Activated gamma-delta T cell treated with anti-CD3 and anti-CD28 coated beads, Interleukin-2, amount 50 U/mL, for 16 hours (primary cell): ENCODE measurements at regions not wholly inside any gene's neighbourhood (a gene's known extent, or its start where the extent isn't known, plus 50 kb on each side); places are given as distances from the start of the nearest gene placed in this dataset.

ENCODE experiments used
- DNase-seq: peaks from one replicate; pipeline ENCODE4 v3.0.0-alpha.2; 2020; ENCODE audit warnings: low read depth

DNA sequence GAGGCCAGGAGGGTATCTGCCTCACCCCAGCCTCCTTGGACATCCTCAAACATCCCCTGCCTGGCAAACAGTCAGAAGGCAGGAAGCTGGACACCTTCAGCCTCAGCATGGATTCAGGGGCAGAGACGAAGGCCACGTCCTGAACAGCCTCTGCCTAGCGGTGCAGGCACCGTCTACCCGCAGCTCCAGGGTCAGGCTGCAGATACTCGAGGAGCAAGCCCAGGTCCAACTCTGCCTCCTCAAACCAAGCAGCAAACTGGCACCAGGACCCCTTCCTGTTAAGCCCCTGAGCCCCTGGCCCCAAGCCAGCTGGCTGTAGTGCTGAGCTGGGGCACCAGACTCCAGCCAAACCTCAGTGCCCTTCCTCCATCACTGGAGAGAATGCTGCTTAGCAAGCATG lies 494.7 kb downstream of the NPHP4 start:
- DNase-seq, result no peak

DNA sequence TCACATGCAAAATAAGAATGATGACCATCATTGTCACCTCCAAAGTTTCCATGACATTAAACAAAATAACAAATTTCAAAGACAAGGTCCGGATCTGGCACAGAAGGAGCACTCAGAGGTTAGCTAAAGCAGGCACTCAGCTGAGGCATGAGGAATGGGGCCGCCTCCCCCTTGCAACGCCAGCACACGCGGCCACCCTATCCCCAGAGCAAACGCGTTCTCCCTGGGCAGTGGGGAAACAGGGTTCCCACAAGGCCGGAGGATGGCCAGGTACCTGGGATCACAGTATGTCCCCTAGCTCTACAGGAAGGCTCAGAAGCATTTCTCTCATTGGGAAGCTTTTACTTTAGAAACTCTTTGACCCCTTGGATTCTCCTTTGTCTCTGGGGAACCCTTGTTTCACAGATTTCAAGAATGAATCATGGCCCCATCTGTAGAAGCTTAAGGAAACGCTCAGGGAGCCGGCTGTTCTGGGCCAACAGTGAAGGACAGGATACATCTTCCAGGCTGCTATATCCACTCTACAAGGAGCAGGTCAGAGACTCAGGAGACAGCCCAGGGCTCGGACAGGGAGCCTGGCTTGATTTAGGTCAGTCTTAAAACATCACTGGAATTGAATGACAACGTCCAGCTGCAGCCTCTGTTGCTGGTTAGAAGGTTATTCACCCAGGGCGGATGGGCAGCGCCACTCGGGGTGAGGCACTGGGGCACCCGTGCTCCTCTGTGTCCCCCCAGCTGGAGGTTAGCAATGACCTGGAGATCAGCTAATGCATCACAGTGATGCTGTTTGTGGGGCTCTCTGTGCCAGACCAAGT lies 496.4 kb downstream of the NPHP4 start:
- DNase-seq, result no peak

DNA sequence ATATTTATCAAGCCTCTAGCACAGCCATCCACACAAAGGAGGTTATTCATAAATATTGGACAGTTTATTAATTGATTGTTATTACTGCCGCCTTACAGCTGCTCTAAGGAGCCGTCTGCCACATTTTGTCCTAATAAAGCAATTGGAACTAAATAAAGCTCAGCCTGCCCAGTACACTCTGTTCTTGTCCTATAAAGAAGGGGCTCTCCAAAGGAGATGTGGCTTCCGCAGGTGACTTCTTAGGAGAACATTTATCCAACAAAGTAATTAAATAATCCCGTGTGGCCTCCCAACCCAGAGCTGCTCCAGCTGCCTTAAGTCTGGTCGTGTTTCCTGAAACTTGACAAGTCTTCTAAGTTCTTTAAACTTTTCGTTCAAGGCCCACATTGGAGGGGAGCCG lies 497.7 kb downstream of the NPHP4 start:
- DNase-seq, result no peak

DNA sequence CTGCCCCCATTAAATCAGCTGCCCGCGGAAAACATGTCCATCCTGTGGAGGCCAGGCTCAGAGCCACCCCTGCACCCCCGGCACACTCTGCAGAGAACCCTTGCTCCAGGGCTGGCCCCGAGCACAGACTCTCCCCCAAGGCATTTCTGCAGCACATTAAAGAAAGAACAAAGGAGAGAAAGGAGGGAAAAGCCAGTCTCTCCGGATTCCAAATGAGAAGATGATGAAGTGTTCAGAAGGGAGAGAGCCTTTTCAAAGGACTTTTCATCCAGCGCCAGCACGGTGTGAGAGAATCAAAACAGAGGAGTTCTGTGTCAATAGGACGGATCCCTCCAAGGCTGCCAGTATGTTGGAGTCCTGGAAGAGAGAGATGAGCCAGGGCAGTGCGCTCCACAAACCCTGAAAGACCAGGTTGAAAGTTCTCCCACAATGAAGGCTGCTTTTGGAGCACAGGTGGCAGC lies 498.3 kb downstream of the NPHP4 start:
- DNase-seq, result no peak

DNA sequence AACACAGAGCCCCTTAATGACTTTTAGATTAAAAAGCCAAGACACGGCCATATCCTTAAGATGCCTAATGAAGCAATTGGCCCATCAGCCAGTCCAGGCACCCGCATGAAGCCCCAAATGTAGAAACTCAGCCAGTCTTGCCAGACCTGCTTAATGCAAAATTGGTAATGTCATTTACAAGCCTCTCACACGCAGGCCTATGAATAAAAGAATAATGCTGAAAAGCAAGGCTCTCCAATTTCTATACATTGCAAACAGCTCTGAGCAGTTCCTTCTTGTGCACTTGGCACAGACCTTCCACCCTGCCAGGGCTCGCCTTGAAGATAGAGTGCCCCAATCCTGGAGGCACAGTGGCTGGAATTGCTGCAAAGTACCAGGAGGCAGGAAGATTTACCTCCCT lies 498.9 kb downstream of the NPHP4 start:
- no peak for DNase-seq

DNA sequence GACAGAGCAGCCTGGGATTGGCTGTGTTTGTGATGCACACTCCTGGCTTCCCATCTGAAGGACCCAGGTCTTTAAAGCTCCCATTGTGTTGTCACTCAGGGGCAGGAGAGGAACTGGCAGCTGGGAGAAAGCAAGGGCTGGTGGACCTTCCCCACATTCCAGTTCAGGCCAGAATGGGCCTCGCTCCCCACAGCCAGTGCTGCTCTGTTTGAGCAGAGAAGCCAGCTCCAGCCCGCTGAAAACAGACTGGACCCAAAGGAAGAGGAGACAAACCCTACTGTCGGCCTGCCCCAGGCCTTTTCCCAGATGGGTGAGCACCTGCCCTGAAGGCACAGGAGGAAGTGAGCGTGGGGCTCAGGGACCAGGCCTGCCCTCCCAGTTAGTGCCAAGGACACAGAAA lies 499.4 kb downstream of the NPHP4 start:
- DNase-seq, result no peak

DNA sequence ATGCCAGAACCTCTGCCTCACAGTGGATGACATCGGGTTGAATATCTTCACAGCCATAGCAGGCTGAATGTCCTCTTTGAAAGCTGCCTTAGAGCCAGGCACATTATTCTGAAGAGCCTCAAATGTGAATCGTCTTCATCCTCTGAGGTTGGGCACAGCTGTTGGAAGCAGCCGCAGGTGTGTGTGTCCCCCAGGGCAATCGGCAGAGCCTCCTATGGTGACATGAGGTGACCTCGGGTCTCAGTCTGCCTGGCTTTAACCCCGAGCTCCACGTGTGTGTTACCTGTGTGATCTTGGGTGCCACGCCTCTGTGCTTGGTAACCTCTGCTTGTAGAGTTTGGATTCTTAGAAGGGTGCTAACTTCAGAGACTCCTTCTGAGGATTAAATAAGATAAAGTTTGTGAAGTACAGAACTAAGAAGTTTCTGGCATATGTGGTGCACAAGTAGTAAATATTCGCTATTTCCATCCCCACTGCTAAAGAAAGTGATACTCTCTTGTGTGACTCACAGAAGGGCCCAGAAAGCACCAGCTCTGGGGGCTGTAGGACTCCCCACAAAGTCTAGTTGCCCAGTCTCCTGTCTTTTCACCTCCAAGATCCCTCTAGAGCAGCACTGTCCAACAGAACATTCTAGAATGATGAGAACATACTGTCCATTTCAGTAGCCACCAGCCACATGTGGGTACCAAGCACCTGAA lies 500.9 kb downstream of the NPHP4 start:
- no peak for DNase-seq

DNA sequence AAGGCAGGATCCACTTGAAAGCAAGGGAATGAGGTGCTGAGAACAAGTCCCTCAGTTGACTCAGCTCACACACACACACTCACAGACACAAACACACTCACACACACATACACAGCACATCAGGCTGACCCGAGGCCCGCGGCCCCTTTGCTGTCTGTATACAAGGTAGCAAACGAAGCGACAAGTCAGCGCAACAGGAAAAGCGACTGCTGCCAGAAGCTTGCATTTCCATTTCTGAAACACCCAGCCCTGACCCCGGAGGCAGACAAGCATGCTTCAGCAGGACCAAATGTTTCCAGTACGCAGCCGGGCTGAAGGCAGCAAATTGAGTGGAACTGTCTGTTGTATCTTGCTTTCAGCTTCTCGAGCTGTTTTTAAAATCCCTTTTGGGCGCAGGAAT lies 501.6 kb downstream of the NPHP4 start:
- DNase-seq, result no peak

DNA sequence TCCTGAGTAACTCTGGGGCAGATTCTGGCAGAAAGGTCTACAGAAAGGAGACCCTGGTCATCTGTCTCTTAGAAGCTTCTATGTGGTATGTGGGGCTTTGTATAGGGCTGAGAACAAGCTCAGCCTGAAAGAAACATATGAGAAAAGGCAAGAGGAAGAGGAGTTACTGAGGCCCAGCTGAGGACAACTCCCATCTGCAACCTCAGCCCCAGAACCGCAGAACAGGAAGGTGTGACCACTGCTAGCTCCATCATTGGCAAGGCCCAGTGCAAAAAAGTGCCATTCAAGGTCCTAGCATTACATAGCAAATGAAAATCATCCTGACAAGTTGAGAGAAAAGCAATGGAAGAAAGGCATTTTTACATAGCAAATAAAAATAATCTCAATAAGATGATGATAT lies 503.8 kb downstream of the NPHP4 start:
- DNase-seq, result no peak

DNA sequence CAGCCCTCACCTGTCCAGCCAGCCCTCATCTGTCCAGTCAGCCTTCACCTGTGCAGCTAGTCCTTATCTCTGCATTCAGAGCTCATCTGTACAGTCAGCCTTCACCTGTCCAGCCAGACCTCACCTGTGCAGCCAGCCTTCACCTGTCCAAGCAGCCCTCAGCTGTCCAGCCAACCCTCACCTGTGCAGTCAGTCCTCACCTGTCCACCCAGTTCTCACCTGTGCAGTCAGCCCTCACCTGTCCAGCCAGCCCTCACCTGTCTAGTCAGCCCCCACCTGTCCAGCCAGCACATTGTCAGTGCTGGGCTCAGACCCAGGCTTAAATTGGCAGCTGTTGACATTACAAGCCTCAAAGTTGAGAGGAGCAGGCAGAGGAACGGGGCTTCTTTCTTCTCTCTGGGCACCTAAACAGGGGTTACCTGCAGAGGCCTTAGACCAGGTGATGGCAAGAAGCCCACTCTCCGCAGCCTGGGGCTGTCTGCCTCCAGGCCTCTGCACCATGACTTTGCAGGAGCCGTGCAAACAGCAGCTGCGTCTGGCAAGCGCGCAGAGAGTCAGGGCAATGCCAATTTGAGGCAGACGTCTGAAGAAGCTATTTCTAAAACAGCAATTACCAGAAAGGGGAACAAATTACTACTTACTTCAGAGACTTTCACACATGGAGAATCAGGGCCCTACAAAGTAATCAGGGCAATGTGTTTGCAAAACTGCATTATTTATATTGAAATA lies 506.1 kb downstream of the NPHP4 start:
- DNase-seq, result no peak

DNA sequence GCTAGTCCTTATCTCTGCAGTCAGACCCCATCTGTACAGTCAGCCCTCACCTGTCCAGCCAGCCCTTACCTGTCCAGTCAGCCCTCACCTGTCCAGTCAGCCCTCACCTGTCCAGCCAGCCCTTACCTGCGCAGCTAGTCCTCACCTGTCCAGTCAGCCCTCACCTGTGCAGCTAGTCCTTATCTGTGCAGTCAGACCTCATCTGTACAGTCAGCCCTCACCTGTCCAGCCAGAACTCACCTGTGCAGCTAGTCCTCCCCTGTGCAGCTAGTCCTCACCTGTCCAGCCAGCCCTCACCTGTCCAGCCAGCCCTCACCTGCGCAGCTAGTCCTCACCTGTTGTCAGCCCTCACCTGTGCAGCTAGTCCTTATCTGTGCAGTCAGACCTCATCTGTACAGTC lies 506.8 kb downstream of the NPHP4 start:
- no peak for DNase-seq

DNA sequence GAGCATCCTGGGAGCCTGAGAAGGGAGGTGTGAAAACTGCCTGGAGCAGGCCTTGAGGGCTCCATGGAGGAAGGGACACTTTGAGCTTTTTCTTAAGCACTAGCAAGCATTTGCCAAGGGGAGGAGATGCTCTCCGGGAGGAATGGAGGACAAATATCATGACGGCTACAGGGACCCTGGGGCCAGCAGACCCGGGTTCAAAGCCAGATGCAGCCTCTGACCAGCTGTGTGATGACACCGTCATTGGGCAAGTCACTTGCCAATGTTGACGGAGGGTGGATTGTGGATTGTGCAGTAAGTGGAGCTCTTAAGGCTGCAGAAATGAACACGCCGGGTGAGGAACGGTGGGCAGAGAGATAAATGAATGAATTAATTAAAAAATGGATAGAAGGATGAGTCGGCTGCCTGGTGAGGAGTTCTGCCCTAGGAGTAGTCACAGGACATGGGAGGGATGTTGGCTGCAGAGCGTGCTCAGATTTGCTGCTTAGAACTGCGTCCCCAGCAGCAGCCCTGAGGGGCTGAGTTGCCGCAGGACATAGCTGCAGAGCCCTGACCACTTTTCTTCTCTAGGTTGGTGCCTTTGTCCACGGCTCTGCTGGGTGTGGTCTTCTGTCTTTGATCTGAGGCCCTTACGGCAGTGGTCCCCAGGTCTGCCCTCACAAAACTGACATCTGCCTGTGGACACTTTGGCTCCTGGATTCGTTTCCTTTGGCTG lies 507.6 kb downstream of the NPHP4 start:
- DNase-seq, result no peak

DNA sequence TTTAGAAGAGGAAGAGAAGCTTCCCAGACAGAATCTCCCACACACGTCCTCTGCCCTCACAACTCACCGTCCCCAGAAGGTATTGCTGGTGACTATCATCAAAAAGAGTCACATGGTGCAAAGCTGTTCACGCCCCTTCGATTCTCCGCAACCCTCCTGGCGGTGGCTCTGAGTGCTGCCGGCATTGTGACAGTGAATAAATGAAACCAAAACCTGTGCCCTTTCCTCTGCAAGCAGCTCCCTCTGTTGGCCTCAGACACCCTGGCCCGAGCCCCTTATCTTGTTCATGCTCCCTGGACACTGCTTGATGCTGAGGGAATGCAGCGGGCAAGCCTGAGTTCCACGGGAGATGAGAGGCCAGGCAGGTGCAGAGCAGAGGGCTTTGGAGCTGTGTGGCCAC lies 510.3 kb downstream of the NPHP4 start:
- no peak for DNase-seq

DNA sequence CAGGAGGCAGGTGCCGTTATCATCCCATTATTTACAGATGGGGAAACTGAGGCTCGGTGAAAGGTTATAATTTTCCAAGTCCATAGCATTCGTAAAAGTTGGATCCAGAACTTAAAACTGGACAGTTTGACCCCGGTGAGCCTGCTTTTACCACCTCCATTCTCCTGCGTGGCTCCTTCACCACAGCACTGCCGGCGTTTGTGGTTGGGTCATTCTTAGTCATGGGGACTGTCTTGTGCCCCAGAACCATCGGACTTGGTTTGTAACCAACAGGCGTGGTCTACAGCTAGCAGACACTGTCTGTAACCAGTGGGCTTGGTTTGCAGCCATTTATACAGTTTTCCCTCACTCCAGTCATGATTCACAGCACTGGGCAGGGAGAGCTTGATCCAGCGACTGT lies 511.3 kb downstream of the NPHP4 start:
- DNase-seq, result no peak

DNA sequence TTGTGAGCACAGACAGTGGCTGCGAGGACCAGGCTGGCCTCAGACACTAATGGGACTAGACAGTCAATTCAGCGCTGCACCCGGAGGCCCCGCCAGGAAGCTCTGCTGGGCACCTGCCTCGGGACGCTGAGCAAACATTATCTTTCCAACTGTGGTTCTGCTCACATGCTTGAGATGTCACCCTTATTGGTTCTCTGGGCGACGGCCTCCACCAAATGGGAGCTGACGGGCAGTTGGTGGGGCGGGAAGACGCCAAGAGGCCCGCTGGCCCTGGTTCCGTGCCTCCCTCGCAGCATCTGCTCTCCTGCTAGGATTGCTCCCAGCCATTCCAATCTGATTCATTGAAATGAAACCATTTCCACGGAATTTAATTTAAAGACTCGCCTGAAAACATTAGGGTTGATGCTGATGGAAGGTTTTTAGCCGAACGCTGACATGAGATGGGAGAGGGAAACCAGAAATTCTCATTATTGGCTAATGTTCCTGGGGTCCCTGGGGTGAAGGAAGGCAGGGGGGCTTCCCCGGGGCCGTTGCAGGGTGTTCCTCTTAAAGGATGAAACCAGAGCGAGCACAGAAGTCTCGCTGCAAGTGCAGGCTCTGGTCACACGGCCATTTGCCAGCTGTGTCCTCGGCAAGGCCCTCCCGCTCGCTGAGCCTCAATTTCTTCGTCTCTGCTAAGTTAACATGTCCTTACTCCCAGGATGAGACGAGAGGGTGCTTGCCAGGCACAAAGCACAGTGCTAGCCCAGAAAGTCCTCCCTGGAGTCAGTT lies 512.2 kb downstream of the NPHP4 start:
- DNase-seq, result no peak

DNA sequence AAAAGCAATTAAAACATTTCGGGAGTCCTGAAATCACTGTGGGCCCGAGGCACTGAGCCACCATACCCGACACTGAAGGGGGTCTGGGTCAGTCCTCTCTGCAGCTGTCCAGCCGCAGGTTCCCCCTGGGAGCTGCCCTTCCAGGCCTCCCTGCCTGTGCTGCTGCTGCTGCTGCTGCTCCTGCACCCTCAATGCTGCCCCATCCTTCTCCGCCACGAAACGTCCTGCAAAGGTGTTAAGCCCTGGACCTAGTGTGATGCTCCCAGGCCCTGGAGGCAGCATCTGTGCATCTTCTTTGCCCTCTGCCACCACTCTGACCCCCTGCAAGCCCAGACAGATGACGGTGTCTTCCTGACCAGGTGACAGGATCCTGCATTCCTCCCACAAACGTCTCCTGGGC lies 513.3 kb downstream of the NPHP4 start:
- no peak for DNase-seq

DNA sequence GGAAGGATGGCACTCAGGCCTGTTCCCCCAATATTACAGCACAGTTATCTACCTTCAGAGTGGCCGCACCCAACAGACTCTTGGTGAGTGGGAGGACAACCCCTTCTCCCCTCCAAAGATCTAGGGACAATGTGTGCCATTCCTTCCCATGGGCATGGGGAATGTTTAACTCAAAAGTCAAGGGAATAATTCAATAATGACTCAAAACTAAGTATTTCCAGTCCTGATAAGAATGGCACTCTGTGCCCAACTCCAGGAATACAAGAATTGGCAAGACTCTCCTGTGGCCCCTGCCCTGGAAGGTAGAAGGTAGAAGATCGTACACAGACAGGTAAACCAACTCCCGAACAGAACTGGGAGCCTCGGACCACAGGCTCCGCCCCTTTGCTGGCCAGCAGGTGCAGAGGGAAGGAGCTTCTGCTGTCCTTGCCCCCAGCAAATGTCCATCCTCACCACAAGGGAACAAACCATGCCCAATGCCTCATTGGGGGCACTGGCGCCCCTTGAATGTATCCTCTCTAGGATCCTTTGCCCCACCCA lies 514.0 kb downstream of the NPHP4 start:
- no peak for DNase-seq

DNA sequence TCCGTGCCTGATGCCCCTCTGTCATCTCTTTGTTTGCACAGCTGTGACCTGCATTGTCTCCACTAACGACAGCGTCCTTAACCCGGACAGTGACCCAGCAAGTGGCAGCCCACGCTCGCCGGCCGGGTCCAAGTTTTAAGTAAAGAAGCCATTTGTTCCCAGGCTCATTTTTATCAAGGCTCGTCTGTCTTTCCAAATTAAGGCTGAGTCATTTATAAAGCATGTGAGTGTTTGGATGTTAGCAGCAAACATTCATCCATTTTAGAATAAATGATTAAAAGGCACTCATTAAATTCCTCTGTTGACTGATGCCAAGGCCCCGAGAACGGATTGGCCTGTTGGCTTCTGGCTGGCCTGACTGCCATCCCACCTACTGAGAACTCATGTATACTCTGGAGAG lies 514.5 kb downstream of the NPHP4 start:
- no peak for DNase-seq

DNA sequence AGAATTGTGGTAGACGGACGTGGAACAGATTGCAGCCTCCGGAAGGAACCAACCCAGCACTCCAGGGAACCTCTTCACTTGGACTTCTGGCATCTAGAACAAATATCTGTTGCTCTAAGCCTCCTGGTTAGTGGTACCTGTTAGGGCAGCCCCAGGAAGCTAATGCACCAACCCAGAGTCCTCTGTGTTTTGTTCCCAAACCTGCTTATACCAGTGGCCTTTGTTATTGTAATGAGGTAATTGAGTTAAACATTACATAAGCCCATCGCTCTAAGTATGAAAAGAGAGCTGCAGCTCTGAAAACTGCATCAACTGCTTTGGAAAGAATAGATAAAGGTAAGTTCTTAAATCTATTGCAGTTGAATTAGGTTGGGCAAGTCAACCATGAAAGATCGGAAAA lies 516.7 kb downstream of the NPHP4 start:
- DNase-seq, result no peak

DNA sequence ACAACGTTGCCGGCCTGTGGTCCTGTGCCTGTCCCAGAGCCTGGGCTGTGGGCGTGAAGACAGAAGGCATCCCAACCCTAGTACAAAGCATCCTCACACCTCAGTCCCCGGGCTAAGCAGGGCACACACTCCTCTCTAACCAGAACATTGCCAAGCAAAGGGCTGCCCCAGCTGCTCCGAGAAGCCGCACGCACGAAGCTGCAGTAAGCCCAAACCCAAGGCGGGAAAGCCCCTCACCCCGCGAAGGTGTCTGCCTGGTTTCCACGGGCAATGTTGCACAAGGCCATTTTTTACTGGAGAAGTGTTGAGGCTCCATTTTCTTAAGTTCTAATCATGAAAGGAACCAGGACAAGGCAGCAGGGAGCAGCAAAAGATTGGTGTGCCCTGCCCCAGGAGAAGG lies 519.0 kb downstream of the NPHP4 start:
- no peak for DNase-seq

DNA sequence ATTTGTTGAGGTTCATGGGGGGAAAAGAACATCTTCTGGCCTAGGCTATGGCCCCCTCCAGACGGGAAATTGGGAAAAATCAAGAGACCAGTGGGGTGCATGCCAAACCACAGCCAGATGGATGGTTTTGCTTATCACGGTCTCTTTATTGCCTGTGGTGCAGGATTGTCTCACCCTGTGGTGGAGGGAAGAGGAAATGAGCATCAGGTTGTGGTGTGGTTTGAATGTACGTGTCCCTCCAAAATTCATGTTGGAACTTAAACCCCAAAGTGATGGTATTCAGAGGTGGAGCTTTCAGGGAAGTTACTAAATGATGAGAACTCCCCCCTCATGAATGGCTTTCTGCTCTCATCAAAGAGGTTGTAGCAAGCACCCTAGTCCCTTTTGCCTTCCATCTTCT lies 525.7 kb downstream of the NPHP4 start:
- no peak for DNase-seq
